ENCODE measurements at regions not wholly inside any gene's neighbourhood (a gene's known extent, or its start where the extent isn't known, plus 50 kb on each side); places are given as distances from the start of the nearest gene placed in this dataset.

DNA sequence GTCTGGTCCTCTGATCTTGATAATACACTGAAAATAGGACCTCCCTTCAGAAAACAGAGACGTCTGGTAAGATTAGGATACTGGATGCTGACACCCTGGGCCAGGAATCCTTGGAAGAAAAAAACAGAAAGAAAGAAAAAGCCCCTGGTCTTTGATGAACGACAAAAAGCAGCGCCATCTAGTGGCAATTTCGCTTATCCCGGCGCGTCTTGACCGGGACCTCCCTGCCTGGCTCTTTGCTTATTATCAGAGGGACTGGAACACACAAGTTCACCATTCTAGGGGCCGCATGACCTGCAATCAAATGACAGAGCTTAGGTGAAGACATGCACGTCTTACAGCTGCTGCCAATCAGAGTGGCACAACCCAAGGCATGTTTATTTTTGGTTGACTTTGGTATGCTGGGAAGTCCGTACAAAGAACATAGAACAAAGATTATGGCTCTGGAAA lies 114.9 kb upstream of the NFIB start:
- peak; percentile 69 for DNase-seq (ENCODE audit: low read depth)

GRCh38 chr9:14427419-14427818 lies 113.5 kb upstream of the NFIB start:
- DNase-seq (ENCODE audit: low read depth): no peak

- no peak for DNase-seq (ENCODE audit: low read depth)
Observed at GRCh38 chr9:14424983-14425382, 111.0 kb upstream of the NFIB start.

DNA sequence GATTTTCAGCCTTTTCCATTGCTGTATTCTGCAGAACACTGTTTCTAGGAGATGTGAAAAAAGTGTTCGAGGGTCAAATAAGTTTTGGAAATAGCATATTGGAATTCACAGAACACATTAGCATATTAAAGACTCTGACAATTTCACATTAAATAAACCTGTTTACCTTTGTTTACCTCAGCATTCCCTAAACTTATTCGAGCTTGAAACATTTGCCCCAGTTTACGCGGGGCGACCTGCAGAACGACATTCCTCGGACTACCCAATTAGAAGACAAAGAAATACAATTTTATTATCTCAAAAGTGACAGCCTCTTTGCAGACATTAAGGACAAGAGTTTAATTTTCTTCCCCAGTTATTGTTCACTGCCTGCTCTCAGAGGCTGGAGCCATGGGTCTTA lies 110.3 kb upstream of the NFIB start:
- DNase-seq (ENCODE audit: low read depth): no peak

DNA sequence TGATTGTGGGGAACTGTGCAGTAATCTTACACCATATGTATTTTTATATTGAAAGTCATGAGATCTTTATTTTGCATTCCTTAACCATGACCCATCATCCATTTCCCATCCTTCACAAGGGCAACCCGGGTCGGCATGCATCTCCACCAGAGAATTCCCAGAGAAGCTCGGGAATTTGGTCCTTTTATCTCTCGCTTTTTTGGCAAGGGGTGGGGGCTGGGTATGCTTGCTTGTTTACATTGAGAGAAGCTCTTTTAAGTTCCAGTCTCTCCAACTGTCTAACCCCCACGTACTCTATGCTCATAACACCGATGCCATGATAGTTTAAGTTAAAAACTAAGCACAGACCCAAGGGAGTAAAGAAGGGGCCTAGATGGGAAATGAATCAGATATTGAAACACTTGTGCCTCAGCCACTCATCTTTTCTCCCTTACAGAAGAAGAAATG lies 109.9 kb upstream of the NFIB start:
- DNase-seq (ENCODE audit: low read depth): peak; percentile 34

- DNase-seq (ENCODE audit: low read depth): no peak
Observed at GRCh38 chr9:14421291-14421690, 107.3 kb upstream of the NFIB start.

- no peak for DNase-seq (ENCODE audit: low read depth)
Observed at GRCh38 chr9:14418941-14419937, 105.3 kb upstream of the NFIB start.

GRCh38 chr9:14418301-14418940 lies 104.5 kb upstream of the NFIB start:
- no peak for DNase-seq (ENCODE audit: low read depth)

DNA sequence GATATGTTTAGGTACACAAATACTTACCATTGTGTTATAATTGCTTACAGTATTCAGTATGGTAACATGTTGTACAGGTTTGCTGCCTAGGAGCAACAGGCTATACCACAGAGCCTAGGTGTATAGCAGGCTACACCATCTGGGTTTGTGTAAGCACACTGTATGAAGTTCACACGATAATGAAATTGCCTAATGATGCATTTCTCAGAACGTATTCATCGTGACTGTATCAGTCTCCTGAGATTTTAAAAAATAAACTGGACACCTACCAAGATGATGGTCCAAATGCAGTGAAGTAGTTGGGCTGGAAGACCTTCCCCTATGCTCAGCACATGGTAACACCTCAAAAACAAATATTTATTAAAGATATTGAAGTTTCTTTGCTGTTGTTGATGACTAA lies 103.3 kb upstream of the NFIB start:
- peak; percentile 36 for DNase-seq (ENCODE audit: low read depth)

DNA sequence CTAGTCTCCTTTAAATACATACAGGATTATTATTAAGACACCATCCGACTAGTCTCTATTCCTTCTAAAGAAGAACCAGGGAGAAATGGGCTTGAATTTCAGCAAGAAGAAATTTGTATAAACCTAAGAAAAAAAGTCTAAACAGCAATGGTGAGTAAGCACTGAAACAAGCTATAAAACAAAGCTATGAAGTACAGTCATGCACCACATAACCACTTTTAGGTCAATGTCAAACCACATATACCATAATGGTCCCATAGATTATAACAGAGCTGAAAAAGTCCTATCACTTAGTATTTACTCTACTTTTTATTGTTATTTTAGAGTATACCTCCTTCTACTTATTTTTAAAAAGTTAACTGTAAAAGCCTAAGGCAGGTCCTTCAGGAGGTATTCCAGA lies 102.0 kb upstream of the NFIB start:
- DNase-seq (ENCODE audit: low read depth): no peak

GRCh38 chr9:14413812-14414211 lies 99.9 kb upstream of the NFIB start:
- DNase-seq (ENCODE audit: low read depth): no peak

- DNase-seq (ENCODE audit: low read depth): no peak
Observed at GRCh38 chr9:14412775-14413174, 98.8 kb upstream of the NFIB start.

DNA sequence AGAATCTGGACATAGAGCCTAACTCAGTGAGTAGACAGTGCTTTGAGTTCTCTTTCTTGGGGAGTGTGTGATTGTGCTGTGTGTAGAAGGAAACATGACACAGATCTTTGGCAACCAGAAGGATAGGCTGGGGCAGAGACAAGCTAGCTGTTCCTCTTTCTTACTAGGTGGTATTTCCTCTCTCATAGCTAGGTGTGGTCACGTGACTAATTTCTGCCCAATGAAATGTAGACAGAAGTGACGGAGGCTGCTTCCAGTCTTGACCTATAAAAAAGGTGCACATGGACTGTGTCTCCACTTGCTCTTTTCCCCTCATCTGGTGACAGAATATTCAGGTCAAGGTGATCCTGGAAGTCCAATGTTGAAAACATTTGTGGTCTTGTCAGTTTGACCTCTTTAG lies 92.5 kb upstream of the NFIB start:
- DNase-seq (ENCODE audit: low read depth): no peak

DNA sequence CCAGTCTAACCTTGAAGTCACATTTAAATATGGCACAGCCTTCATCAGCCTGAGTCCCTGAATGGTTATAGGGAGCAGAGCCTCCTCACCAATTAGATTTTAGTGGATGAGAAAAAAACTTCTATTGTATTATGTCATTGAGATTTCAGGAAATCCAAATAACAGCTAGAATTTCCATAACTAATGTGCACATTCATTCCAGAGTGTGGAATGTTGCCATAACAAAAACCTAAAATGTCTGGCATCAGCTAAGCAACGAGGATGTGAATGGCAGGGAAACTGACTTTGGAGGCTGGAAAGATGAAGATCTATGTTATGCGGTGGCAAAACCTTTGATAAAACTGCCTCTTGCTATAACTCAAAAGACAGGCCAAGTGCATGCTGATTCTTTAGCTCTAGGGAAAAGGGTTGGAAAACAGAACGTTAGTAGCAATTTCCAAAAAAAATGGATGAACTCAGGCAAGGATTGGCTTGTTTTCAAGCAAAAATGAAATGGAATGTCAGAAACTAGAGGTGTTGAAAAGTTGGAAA lies 91.3 kb upstream of the NFIB start:
- no peak for DNase-seq (ENCODE audit: low read depth)

- no peak for DNase-seq (ENCODE audit: low read depth)
Observed at GRCh38 chr9:14403081-14403480, 89.1 kb upstream of the NFIB start.

DNA sequence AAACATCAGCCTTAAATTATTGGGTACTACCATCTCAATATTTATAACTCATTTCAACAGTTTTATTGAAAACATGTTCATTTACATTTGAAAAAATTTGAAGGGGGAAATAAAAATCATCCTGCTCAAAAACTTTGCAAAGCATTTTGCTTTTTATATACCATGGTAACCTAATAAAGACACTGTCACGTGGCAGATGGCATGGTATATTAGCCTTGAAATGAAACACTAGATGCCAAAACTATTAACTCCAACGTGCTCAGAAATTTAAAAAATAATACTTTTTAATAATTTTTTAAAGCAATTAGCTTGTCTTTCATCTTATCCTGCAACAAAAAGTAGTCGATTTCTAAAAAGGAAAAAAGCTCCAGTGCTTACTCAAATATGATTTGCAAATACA lies 88.6 kb upstream of the NFIB start:
- no peak for DNase-seq (ENCODE audit: low read depth)

GRCh38 chr9:14401911-14402310 lies 88.0 kb upstream of the NFIB start:
- DNase-seq (ENCODE audit: low read depth): no peak

DNA sequence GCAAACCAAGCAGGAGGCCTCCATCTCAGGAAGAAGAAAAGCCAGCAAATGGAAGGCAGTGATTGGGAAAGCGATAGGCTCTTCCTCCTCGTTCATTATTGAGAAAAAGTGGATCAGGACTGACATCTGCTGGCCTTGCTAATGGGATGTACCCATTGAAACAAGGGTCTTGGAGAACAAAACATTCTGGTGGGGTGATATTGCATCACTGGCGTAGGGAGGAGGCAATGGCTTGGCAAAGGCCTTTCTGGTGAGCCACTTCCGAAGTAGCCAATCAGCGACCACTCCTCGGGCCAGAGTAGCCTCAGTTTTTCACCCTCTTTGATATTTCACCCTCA lies 86.7 kb upstream of the NFIB start:
- peak; percentile 94 for DNase-seq (ENCODE audit: low read depth)

DNA sequence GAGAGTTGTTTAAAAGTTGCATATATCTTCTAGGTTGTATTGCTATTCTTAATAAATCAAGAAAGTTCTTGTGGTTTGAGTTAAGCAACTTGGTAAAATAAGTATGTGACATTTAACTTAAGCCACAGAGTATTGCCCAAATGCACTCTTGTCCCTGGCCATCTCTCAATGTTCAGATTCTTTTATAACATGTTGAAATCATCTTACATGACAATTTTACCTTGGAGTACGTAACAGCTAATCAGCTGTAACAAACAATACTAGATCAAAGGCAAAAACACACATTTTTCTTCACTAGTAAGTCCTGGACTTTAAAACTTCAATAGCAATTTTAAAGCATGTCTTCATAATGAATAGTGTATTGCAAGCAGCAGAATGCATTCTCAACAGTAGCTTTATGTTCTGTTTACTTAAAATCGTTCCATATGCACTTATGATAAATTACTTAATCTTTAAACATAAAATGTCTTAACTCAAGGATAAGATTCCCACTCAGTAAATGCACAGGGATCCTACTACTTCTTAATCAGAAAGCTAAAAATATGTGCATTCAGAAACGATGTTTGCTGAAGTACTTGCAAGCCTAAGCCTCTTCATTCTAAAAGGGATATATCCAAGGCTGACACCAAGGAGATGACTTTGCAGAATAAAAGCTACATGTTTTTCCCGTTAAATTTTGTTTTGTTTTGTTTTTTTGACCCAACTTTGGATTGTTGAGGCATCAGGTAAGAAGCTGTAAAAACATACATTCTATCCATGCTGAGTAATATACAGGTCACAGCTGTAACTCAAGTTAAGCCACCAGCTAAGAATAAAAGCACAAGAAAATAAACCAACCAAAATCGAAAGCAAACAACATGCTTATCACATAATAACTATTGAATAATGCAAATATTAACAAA lies 86.1 kb upstream of the NFIB start:
- DNase-seq (ENCODE audit: low read depth): no peak

DNA sequence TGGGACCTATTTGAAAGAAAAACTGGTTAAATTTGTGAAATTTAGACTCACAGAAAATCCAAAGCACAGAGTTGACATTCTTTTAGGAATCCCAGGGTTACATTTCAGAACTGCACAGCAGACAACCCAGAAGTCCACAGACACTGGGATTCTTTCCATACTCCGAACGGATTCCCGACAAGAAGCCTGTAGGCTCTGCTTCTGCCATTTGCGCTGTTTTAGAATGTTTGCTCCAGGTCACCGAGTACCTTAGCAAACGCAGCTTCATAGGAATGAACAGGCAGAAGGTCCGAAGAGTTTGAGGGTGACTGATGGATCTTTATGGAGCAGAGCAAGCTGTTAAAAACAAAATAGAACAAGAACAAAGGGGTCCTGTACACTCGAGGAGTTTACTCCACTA lies 84.5 kb upstream of the NFIB start:
- no peak for DNase-seq (ENCODE audit: low read depth)

- DNase-seq (ENCODE audit: low read depth): no peak
Observed at GRCh38 chr9:14396171-14396570, 82.2 kb upstream of the NFIB start.

All from fibroblast of the conjunctiva (primary cell).